Body of pancreas (tissue), 4 donors: ENCODE measurements at regions not wholly inside any gene's neighbourhood (a gene's known extent, or its start where the extent isn't known, plus 50 kb on each side); places are given as distances from the start of the nearest gene placed in this dataset.

Experiments used
- CTCF ChIP-seq, 7 experiments: fragments of 450-650 bp in 4 of 7; fragments of 200-600 bp in 3 of 7; sonication (generic) in 3 of 7; IDR thresholded peaks; one replicate each; pipeline ENCODE4 v1.5.1; 2016 to 2019; ENCODE audit warnings: antibody characterized with exemption in 7 of 7
- POLR2A ChIP-seq, 3 donors: fragments of 450-650 bp; IDR thresholded peaks; one replicate each; pipeline ENCODE4 v1.6.1; 2016; ENCODE audit warnings: antibody characterized with exemption in 3 of 3, mild to moderate bottlenecking in 2 of 3

DNA sequence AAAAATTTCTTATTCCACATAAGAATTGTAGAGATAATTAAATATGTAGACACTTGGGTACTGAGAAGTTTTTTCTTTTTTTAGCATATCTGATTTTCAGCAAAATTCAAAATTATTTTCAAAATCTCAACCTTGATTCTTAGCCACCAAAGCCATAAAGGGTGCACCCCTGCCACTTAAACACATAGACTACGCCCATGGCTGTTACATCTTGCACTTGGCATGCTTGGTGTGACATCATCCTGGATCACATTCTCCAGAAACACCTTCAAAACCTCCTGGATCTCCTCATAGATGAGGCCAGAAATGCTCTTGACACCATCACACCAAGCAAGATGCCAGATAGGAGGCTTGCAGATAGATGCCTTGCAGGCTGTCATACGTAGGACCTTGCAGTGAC, 89.1 kb upstream of the KLF14 start:
- TF ChIP-seq CTCF (IDR thresholded peaks at IDR 0.05): no peak
- TF ChIP-seq POLR2A (IDR thresholded peaks at IDR 0.05): no peak
